DOHH2 (cell line): ENCODE measurements at regions not wholly inside any gene's neighbourhood (a gene's known extent, or its start where the extent isn't known, plus 50 kb on each side); places are given as distances from the start of the nearest gene placed in this dataset.

Experiments used
- H3F3A ChIP-seq: fragments of 200-600 bp; sonication (generic), shearing (Covaris generic); 2 replicates; pipeline ENCODE4 v1.6.0; 2016; ENCODE audit warnings: antibody characterized with exemption, mild to moderate bottlenecking; ENCODE audit not compliant: control insufficient read depth, insufficient read depth
- H3K27ac ChIP-seq: fragments of 200-600 bp; sonication (generic); 2 replicates; pipeline ENCODE4 v1.5.1; 2014; ENCODE audit warnings: low read depth, mild to moderate bottlenecking, low read length, moderate library complexity
- H3K27me3 ChIP-seq: fragments of 200-600 bp; sonication (generic); 2 replicates; pipeline ENCODE4 v1.6.1; 2014; ENCODE audit warnings: mild to moderate bottlenecking, low read length, mixed read lengths; ENCODE audit not compliant: control insufficient read depth
- H3K36me3 ChIP-seq: fragments of 200-600 bp; sonication (generic); 2 replicates; pipeline ENCODE4 v1.6.1; 2014; ENCODE audit warnings: mild to moderate bottlenecking, low read length, moderate library complexity, mixed read lengths; ENCODE audit not compliant: control insufficient read depth
- H3K4me1 ChIP-seq: fragments of 200-600 bp; sonication (generic); 2 replicates; pipeline ENCODE4 v1.6.1; 2014; ENCODE audit warnings: mild to moderate bottlenecking, low read length, mixed read lengths; ENCODE audit not compliant: control insufficient read depth
- H3K4me2 ChIP-seq: fragments of 200-600 bp; sonication (generic); 2 replicates; pipeline ENCODE4 v1.6.0; 2014; ENCODE audit warnings: mild to moderate bottlenecking, low read length, moderate library complexity
- H3K4me3 ChIP-seq: fragments of 200-600 bp; sonication (generic); 2 replicates; pipeline ENCODE4 v1.5.1; 2014; ENCODE audit warnings: mild to moderate bottlenecking, low read length, mixed read lengths
- H3K79me2 ChIP-seq: fragments of 200-600 bp; sonication (generic); 2 replicates; pipeline ENCODE4 v1.6.1; 2014; ENCODE audit warnings: mild to moderate bottlenecking, low read length, mixed read lengths; ENCODE audit not compliant: control insufficient read depth
- H3K9me2 ChIP-seq: fragments of 200-600 bp; sonication (generic); replicated peaks from 2 replicates; pipeline ENCODE4 v1.6.1; 2014; ENCODE audit warnings: mild to moderate bottlenecking, low read length, mixed read lengths; ENCODE audit not compliant: control insufficient read depth
- H3K9me3 ChIP-seq: fragments of 200-600 bp; sonication (generic); 2 replicates; pipeline ENCODE4 v1.6.1; 2014; ENCODE audit warnings: antibody characterized with exemption, low read length, mixed read lengths; ENCODE audit not compliant: control insufficient read depth, insufficient read depth
- H4K20me1 ChIP-seq: fragments of 200-600 bp; sonication (generic); 2 replicates; pipeline ENCODE4 v1.6.0; 2014; ENCODE audit warnings: low read depth, mild to moderate bottlenecking, antibody characterized with exemption, low read length, moderate library complexity; ENCODE audit not compliant: control insufficient read depth, insufficient read depth
- CTCF ChIP-seq: fragments of 200-600 bp; sonication (generic); IDR thresholded peaks from one replicate; pipeline ENCODE4 v1.5.1; 2014; ENCODE audit warnings: antibody characterized with exemption, mild to moderate bottlenecking, low read depth, low read length; ENCODE audit not compliant: poor library complexity, severe bottlenecking
- EZH2phosphoT487 ChIP-seq: fragments of 200-600 bp; sonication (generic); IDR thresholded peaks from 2 replicates; pipeline ENCODE4 v1.6.1; 2017; ENCODE audit warnings: borderline replicate concordance, mild to moderate bottlenecking, antibody characterized with exemption, low read length, moderate library complexity, mixed read lengths

- Histone ChIP-seq H4K20me1 (peaks cover 3% of the 10 kb centered on the region; the same call in 1 of the 2 replicates), H3K4me3 (no peak overlapping the region), H3K79me2 (no peaks in the 10 kb centered on the region), H3K4me1 (no peaks in the 10 kb centered on the region), H3K9me3 (no peaks in the 10 kb centered on the region), H3K36me3 (no peaks in the 10 kb centered on the region), H3K9me2 (no peaks in the 10 kb centered on the region), H3K27me3 (no peaks in the 10 kb centered on the region), H3F3A (no peaks in the 10 kb centered on the region), H3K4me2 (no peak overlapping the region), H3K27ac (no peak overlapping the region)
- no peak for TF ChIP-seq EZH2phosphoT487
- TF ChIP-seq CTCF = no peak
Measured at GRCh38 chr22:44439356-44440223, 58.4 kb downstream of the RTL6 start.

- H3K4me2 ChIP-seq = no peak overlapping the region
- H3F3A ChIP-seq = no peaks in the 10 kb centered on the region
- no peaks in the 10 kb centered on the region for H3K9me2 ChIP-seq
- no peaks in the 10 kb centered on the region for H3K9me3 ChIP-seq
- no peaks in the 10 kb centered on the region for H3K36me3 ChIP-seq
- no peaks in the 10 kb centered on the region for H3K79me2 ChIP-seq
- H4K20me1 ChIP-seq = peaks cover 3% of the 10 kb centered on the region; the same call in 1 of the 2 replicates
- TF ChIP-seq CTCF (no peak), EZH2phosphoT487 (no peak)
- no peak overlapping the region for H3K4me3 ChIP-seq
- no peaks in the 10 kb centered on the region for H3K27me3 ChIP-seq
- no peak overlapping the region for H3K27ac ChIP-seq
- no peaks in the 10 kb centered on the region for H3K4me1 ChIP-seq
Measured at GRCh38 chr22:44438481-44439131, 59.4 kb downstream of the RTL6 start.

DNA sequence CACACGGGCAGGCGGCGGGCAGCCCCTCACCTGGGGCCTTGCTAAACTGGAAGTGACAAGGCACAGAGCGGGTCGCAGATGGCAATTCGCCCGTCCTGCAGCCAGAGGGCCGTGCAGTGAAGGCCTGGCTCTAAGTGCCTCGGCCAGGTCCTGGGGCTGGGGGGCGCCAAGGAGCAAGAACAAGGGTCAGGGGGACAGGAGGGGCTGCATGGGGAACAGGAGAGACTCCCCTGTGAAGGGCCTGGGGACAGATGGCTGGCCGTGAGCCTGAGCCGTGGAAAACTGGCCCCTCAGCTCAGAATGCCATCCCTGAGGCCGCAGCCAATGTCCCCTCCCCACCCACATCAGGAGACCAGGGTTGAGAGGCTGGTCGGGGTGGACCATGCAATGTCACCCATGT is 60.0 kb downstream of the RTL6 start:
- H3K4me3 ChIP-seq = no peak overlapping the region

More for the DNA sequence above, 60.0 kb downstream of the RTL6 start:
- H3K79me2 ChIP-seq = no peaks in the 10 kb centered on the region
- no peaks in the 10 kb centered on the region for H3K9me2 ChIP-seq
- no peaks in the 10 kb centered on the region for H3F3A ChIP-seq
- TF ChIP-seq EZH2phosphoT487 = no peak
- no peak for TF ChIP-seq CTCF
- H3K9me3 ChIP-seq = no peaks in the 10 kb centered on the region
- H3K27me3 ChIP-seq = no peaks in the 10 kb centered on the region
- no peak overlapping the region for H3K4me2 ChIP-seq
- no peaks in the 10 kb centered on the region for H3K36me3 ChIP-seq
- H3K4me1 ChIP-seq = no peaks in the 10 kb centered on the region
- H3K27ac ChIP-seq = no peak overlapping the region
- H4K20me1 ChIP-seq = peaks cover 3% of the 10 kb centered on the region; the same call in 1 of the 2 replicates
